Loucy (cell line): ENCODE measurements at regions not wholly inside any gene's neighbourhood (a gene's known extent, or its start where the extent isn't known, plus 50 kb on each side); places are given as distances from the start of the nearest gene placed in this dataset.

ENCODE experiments used
- EZH2phosphoT487 ChIP-seq: fragments of 200-600 bp; IDR thresholded peaks from 2 replicates; pipeline ENCODE4 v1.6.1; 2018; ENCODE audit warnings: antibody characterized with exemption, mild to moderate bottlenecking, moderate library complexity, borderline replicate concordance
- TF ChIP-seq, protein P1 (sequence below): fragments of 200-600 bp; sonication (generic); conservative IDR thresholded peaks from 2 replicates; pipeline ENCODE4 v1.5.1; 2014; ENCODE audit warnings: mild to moderate bottlenecking, antibody characterized with exemption, low read length

GRCh38 chr7:52463341-52463740 lies 572.1 kb upstream of the POM121L12 start:
- TF ChIP-seq, protein P1, sequence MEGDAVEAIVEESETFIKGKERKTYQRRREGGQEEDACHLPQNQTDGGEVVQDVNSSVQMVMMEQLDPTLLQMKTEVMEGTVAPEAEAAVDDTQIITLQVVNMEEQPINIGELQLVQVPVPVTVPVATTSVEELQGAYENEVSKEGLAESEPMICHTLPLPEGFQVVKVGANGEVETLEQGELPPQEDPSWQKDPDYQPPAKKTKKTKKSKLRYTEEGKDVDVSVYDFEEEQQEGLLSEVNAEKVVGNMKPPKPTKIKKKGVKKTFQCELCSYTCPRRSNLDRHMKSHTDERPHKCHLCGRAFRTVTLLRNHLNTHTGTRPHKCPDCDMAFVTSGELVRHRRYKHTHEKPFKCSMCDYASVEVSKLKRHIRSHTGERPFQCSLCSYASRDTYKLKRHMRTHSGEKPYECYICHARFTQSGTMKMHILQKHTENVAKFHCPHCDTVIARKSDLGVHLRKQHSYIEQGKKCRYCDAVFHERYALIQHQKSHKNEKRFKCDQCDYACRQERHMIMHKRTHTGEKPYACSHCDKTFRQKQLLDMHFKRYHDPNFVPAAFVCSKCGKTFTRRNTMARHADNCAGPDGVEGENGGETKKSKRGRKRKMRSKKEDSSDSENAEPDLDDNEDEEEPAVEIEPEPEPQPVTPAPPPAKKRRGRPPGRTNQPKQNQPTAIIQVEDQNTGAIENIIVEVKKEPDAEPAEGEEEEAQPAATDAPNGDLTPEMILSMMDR: no peak
- TF ChIP-seq EZH2phosphoT487: no peak
